ENCODE measurements at regions not wholly inside any gene's neighbourhood (a gene's known extent, or its start where the extent isn't known, plus 50 kb on each side); places are given as distances from the start of the nearest gene placed in this dataset.

DNA sequence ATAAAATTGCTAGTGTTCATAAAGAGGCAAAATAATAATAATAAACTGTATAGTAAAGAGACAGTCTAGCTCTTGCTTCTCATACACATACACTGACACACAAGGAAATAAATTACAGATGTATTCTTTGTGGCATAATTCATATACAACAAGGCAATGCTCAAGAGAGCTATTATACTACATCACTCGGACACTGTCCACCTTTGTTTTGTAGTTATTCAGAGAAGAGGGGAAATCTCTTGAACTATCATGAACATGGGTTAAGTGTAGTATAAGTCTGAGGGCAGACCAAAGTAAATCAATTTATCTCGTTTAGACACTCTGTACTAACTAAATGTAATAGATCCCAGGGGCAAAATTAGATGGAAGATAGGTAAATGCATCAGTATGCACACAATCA, 72.7 kb upstream of the PHIP start:
- Histone ChIP-seq H3K4me3 (ENCODE audit: low read length) (no peak overlapping the region), H3K27ac (ENCODE audit: low read depth in 1 of 2, low read length in 2 of 2) (no peak overlapping the region), H3K36me3 (ENCODE audit: insufficient read depth, low read length) (no peaks in the 10 kb centered on the region), H3K27me3 (ENCODE audit: control insufficient read depth in 1 of 2, insufficient read depth in 2 of 2, low read length in 2 of 2) (no peaks in the 10 kb centered on the region), H3K4me1 (ENCODE audit: insufficient read depth, low read length) (no peaks in the 10 kb centered on the region), H3K9me3 (ENCODE audit: control insufficient read depth in 1 of 2, insufficient read depth in 1 of 2, low read length in 2 of 2) (no peaks in the 10 kb centered on the region)
- no peak for ATAC-seq (ENCODE audit: poor library complexity)
- Mint-ChIP-seq H3K4me3 (no peak overlapping the region), H3K4me1 (ENCODE audit: low read depth) (no peaks in the 10 kb centered on the region), H3K9me3 (no peaks in the 10 kb centered on the region), H3K36me3 (ENCODE audit: low read depth) (no peaks in the 10 kb centered on the region), H3K27me3 (no peaks in the 10 kb centered on the region), H3K27ac (no peak overlapping the region)
- TF ChIP-seq, protein P1, sequence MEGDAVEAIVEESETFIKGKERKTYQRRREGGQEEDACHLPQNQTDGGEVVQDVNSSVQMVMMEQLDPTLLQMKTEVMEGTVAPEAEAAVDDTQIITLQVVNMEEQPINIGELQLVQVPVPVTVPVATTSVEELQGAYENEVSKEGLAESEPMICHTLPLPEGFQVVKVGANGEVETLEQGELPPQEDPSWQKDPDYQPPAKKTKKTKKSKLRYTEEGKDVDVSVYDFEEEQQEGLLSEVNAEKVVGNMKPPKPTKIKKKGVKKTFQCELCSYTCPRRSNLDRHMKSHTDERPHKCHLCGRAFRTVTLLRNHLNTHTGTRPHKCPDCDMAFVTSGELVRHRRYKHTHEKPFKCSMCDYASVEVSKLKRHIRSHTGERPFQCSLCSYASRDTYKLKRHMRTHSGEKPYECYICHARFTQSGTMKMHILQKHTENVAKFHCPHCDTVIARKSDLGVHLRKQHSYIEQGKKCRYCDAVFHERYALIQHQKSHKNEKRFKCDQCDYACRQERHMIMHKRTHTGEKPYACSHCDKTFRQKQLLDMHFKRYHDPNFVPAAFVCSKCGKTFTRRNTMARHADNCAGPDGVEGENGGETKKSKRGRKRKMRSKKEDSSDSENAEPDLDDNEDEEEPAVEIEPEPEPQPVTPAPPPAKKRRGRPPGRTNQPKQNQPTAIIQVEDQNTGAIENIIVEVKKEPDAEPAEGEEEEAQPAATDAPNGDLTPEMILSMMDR (IDR thresholded peaks at IDR 0.05) = no peak
- ChIA-PET POLR2A (no interaction called here), CTCF (no interaction called here)
- intact Hi-C loops (cut with DNase I, micrococcal nuclease) = no loop called here
- no peak for DNase-seq

DNA sequence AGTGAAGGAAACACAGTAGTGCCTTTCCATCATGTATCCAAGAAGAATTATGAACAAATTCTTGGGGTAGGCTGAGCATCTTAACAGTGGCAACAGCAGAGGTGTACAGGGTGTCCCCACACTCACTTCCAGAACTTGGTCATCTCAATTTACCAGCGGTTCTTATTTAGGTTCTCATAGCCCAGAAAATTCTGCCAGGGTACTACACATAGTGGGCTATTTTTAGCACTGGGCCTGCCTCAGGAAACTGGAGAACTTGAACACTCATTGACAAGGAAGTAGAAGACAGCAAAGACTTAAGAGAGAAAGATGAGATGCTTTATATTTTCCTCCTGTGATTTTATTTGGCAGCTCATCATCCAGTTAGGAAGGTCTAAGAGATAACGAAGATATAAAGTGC, 71.8 kb upstream of the PHIP start:
- Mint-ChIP-seq H3K27ac (no peak overlapping the region), H3K9me3 (no peaks in the 10 kb centered on the region), H3K4me3 (no peak overlapping the region), H3K27me3 (no peaks in the 10 kb centered on the region), H3K36me3 (ENCODE audit: low read depth) (no peaks in the 10 kb centered on the region), H3K4me1 (ENCODE audit: low read depth) (no peaks in the 10 kb centered on the region)
- H3K36me3 ChIP-seq (ENCODE audit: insufficient read depth, low read length) = no peaks in the 10 kb centered on the region
- no peak for ATAC-seq (ENCODE audit: poor library complexity)
- CTCF ChIA-PET = no interaction called here
- H3K9me3 ChIP-seq (ENCODE audit: control insufficient read depth in 1 of 2, insufficient read depth in 1 of 2, low read length in 2 of 2) = no peaks in the 10 kb centered on the region
- no peak overlapping the region for H3K4me3 ChIP-seq (ENCODE audit: low read length)
- no peaks in the 10 kb centered on the region for H3K4me1 ChIP-seq (ENCODE audit: insufficient read depth, low read length)
- no peaks in the 10 kb centered on the region for H3K27me3 ChIP-seq (ENCODE audit: control insufficient read depth in 1 of 2, insufficient read depth in 2 of 2, low read length in 2 of 2)
- DNase-seq = no peak
- no peak overlapping the region for H3K27ac ChIP-seq (ENCODE audit: low read depth in 1 of 2, low read length in 2 of 2)
- intact Hi-C loops (cut with DNase I, micrococcal nuclease) = no loop called here
- POLR2A ChIA-PET = no interaction called here
- TF ChIP-seq, protein P1 (IDR thresholded peaks at IDR 0.05) = no peak

DNA sequence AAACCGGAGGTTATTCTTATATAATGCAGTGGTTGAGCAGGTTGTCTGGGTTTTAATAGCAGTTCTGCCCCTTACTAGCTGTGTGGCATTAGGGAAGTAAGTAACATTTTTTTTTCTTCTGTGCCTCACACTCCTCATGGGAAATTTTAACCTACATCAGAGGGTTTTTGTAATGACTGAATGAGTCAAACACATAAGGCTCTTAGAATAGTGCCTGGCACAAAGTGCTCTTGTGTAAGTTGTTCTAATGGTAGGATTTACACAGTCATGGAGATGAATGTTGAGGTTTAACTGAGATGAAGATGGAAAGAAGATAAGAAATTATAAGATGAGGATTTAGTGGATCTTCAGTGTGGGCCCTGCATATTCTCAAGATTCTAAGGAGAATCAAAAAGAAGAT, 68.4 kb upstream of the PHIP start:
- Histone ChIP-seq H3K36me3 (ENCODE audit: insufficient read depth, low read length) (no peaks in the 10 kb centered on the region), H3K27ac (ENCODE audit: low read depth in 1 of 2, low read length in 2 of 2) (no peak overlapping the region), H3K4me3 (ENCODE audit: low read length) (no peak overlapping the region), H3K4me1 (ENCODE audit: insufficient read depth, low read length) (no peaks in the 10 kb centered on the region), H3K9me3 (ENCODE audit: control insufficient read depth in 1 of 2, insufficient read depth in 1 of 2, low read length in 2 of 2) (no peaks in the 10 kb centered on the region), H3K27me3 (ENCODE audit: control insufficient read depth in 1 of 2, insufficient read depth in 2 of 2, low read length in 2 of 2) (peaks cover 0 to 3% of the 10 kb centered on the region in 2 experiments)
- DNase-seq = no peak
- intact Hi-C loops (cut with DNase I, micrococcal nuclease) = no loop called here
- Mint-ChIP-seq H3K4me1 (ENCODE audit: low read depth) (no peaks in the 10 kb centered on the region), H3K9me3 (no peaks in the 10 kb centered on the region), H3K27me3 (no peaks in the 10 kb centered on the region), H3K4me3 (no peak overlapping the region), H3K36me3 (ENCODE audit: low read depth) (no peaks in the 10 kb centered on the region), H3K27ac (no peak overlapping the region)
- TF ChIP-seq, protein P1 (IDR thresholded peaks at IDR 0.05) = no peak
- CTCF ChIA-PET = no interaction called here
- POLR2A ChIA-PET = no interaction called here
- ATAC-seq (ENCODE audit: poor library complexity) = no peak

Data from CD4-positive, alpha-beta T cell (primary cell).